ENCODE measurements at regions not wholly inside any gene's neighbourhood (a gene's known extent, or its start where the extent isn't known, plus 50 kb on each side); places are given as distances from the start of the nearest gene placed in this dataset.
A peak's percentile ranks its signal among the peaks of the same experiment; 100 is the strongest.

DNA sequence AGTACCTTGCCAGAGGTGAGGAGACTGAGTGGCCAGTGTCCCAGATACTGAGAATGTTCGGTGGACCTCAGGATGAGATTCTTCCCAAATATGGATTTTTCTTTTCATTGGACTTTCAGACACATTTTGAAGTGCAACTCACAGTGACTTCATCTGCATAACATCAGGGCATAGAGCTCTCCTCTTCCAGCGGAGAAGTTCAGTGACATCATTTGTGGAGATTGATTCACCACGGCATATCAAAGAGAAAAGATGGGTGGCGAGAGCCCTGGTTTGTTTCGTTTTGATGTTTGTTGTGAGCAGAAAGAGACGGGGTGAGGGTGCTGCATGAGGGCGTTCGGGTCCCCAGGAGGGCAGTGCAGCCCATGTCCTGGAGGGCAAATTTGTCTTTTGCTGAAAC, 120.1 kb upstream of the GPR12 start:
- Mint-ChIP-seq H3K27me3 (ENCODE audit: unreplicated experiment) (no peaks in the 10 kb centered on the region), H3K27ac (ENCODE audit: unreplicated experiment) (no peak overlapping the region), H3K4me3 (ENCODE audit: unreplicated experiment) (no peak overlapping the region), H3K9me3 (ENCODE audit: unreplicated experiment) (peaks cover 4% of the 10 kb centered on the region), H3K36me3 (ENCODE audit: unreplicated experiment) (peaks cover 20% of the 10 kb centered on the region), H3K4me1 (ENCODE audit: low read depth, unreplicated experiment) (no peaks in the 10 kb centered on the region)
- DNase-seq, result no peak
- TF ChIP-seq, protein P1, sequence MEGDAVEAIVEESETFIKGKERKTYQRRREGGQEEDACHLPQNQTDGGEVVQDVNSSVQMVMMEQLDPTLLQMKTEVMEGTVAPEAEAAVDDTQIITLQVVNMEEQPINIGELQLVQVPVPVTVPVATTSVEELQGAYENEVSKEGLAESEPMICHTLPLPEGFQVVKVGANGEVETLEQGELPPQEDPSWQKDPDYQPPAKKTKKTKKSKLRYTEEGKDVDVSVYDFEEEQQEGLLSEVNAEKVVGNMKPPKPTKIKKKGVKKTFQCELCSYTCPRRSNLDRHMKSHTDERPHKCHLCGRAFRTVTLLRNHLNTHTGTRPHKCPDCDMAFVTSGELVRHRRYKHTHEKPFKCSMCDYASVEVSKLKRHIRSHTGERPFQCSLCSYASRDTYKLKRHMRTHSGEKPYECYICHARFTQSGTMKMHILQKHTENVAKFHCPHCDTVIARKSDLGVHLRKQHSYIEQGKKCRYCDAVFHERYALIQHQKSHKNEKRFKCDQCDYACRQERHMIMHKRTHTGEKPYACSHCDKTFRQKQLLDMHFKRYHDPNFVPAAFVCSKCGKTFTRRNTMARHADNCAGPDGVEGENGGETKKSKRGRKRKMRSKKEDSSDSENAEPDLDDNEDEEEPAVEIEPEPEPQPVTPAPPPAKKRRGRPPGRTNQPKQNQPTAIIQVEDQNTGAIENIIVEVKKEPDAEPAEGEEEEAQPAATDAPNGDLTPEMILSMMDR (IDR thresholded peaks at IDR 0.05; ENCODE audit: partially characterized antibody, unreplicated experiment), result no peak

DNA sequence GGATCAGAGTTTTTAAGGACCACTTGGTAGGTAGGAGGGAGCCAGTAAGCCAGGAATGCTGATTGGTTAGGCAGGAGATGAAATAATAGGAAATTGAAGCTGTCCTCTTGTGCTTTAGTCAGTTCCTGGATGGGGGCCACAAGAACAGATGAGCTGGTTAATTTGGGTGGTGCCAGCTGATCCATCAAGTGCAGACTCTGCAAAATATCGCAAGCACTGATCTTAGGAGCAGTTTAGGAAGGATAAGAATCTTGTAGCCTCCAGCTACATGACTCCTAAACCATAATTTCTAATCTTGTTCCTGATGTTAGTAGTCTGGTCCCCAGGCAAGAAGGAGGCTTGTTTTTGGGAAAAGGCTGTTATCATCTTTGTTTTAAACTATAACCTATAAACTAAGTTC, 117.9 kb upstream of the GPR12 start:
- H3K27ac Mint-ChIP-seq (ENCODE audit: unreplicated experiment), result no peak overlapping the region
- peaks cover 4% of the 10 kb centered on the region for H3K9me3 Mint-ChIP-seq (ENCODE audit: unreplicated experiment)
- H3K4me1 Mint-ChIP-seq (ENCODE audit: low read depth, unreplicated experiment), result peaks cover 8% of the 10 kb centered on the region
- no peak for DNase-seq
- peaks cover 15% of the 10 kb centered on the region for H3K36me3 Mint-ChIP-seq (ENCODE audit: unreplicated experiment)
- TF ChIP-seq, protein P1 (IDR thresholded peaks at IDR 0.05; ENCODE audit: partially characterized antibody, unreplicated experiment), result no peak
- no peak overlapping the region for H3K4me3 Mint-ChIP-seq (ENCODE audit: unreplicated experiment)
- no peaks in the 10 kb centered on the region for H3K27me3 Mint-ChIP-seq (ENCODE audit: unreplicated experiment)

DNA sequence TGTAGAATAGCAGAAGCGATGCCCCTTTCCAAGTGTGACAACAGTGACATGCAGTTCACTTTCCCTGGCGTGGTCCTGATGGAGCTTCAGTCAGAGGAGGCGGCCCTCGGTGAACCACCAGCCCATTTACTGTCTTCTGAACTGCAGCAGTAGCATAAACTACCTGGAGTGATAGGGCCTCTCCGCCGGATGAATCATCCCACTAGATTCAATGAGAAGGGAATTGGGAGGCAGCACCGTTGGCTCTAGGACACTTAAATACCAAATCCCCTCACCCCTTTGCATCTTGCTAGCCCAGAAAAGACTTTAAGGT, 112.8 kb upstream of the GPR12 start:
- Mint-ChIP-seq H3K36me3 (ENCODE audit: unreplicated experiment) (peaks cover 15% of the 10 kb centered on the region), H3K27me3 (ENCODE audit: unreplicated experiment) (no peaks in the 10 kb centered on the region), H3K9me3 (ENCODE audit: unreplicated experiment) (peaks cover 4% of the 10 kb centered on the region), H3K27ac (ENCODE audit: unreplicated experiment) (no peak overlapping the region), H3K4me1 (ENCODE audit: low read depth, unreplicated experiment) (peaks cover 22% of the 10 kb centered on the region), H3K4me3 (ENCODE audit: unreplicated experiment) (no peak overlapping the region)
- TF ChIP-seq, protein P1 (IDR thresholded peaks at IDR 0.05; ENCODE audit: partially characterized antibody, unreplicated experiment), result no peak
- no peak for DNase-seq

DNA sequence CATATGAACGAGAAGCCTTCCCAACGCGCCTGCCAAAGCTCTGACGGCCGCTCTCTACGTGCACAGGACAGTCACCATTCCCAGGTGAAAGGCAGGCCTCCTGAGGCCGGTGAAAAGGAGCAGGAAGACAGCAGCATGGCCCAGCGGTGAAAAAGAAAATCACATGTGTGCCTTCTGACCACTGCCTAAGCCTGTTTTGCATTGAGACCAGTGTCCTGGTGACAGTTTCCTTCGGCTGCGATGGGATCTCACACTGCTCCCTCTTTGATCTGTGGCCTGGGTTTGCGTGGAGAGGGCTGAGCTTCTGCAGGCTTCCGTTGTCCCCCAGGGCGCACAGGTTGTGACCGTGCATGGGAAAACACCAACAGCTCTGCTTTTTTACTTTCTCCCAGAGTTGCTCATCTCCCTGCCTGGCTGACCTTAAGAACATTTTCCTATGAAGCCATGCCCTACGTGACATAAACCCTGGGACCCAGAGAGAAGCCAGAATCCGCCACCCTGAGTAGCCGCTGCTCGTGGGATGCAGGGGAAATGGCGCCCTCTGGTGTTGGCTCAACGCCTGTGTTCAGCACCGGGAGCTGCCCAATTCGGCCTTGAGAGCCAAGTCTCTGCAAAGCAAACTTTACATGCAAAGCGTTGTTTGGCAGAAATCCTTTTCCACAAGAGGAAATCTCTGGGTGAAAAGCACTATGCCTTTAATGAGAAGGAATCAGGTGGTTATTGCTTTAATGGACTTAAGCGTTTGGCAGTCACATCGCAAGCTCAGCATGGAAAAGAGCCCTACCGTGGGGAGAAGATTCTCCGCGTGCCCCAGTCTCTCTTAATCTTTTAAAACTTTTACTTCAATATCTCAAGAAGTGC, 112.2 kb upstream of the GPR12 start:
- Mint-ChIP-seq H3K4me1 (ENCODE audit: low read depth, unreplicated experiment) (peaks cover 22% of the 10 kb centered on the region), H3K9me3 (ENCODE audit: unreplicated experiment) (peaks cover 2% of the 10 kb centered on the region), H3K27me3 (ENCODE audit: unreplicated experiment) (no peaks in the 10 kb centered on the region), H3K36me3 (ENCODE audit: unreplicated experiment) (peaks cover 10% of the 10 kb centered on the region), H3K27ac (ENCODE audit: unreplicated experiment) (peak overlapping the region; percentile 46), H3K4me3 (ENCODE audit: unreplicated experiment) (no peak overlapping the region)
- TF ChIP-seq, protein P1 (IDR thresholded peaks at IDR 0.05; ENCODE audit: partially characterized antibody, unreplicated experiment), result peak; percentile 96
- peak; percentile 88 for DNase-seq

DNA sequence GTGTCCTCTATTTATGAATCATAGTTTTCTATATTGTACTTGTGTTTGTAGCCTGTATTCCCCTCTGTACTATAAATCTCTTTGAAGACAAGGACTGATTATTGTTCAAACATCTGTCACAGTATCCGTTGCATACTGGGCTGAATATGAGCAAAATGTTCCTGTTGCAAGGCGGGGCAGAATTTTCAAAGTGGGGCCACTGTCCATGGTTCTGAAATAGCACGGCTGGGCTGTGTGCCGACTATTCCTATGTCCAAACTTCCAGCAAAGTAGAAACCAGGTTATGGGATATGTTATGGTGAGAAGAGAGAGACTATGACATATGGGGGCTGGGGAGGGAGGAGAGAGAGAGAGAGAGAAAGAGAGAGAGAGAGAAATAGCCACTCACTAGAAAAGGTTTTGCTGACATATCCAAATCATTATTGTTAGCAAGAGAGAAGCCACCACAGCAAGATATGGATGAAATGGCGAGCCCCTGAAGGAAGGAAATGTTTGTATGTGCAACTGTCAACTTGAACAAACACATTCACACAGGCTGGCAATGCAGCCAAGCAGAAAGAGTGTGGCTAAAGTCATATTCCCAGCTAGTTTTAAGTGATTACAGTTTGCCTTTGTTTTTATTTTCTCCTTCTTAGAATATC, 107.0 kb upstream of the GPR12 start:
- Mint-ChIP-seq H3K4me3 (ENCODE audit: unreplicated experiment) (no peak overlapping the region), H3K27me3 (ENCODE audit: unreplicated experiment) (no peaks in the 10 kb centered on the region), H3K9me3 (ENCODE audit: unreplicated experiment) (peaks cover 2% of the 10 kb centered on the region), H3K27ac (ENCODE audit: unreplicated experiment) (no peak overlapping the region), H3K36me3 (ENCODE audit: unreplicated experiment) (no peaks in the 10 kb centered on the region), H3K4me1 (ENCODE audit: low read depth, unreplicated experiment) (peaks cover 8% of the 10 kb centered on the region)
- TF ChIP-seq, protein P1 (IDR thresholded peaks at IDR 0.05; ENCODE audit: partially characterized antibody, unreplicated experiment), result no peak
- DNase-seq, result no peak
